CD4-positive, alpha-beta T cell (primary cell): ENCODE measurements at regions not wholly inside any gene's neighbourhood (a gene's known extent, or its start where the extent isn't known, plus 50 kb on each side); places are given as distances from the start of the nearest gene placed in this dataset.

Source experiments
- ATAC-seq: fragments of 200-7000 bp; cut with Tn5 transposase; one replicate; pipeline ENCODE4 v1.10.0; 2022; ENCODE audit warnings: mild to moderate bottlenecking; ENCODE audit not compliant: poor library complexity
- CTCF ChIA-PET: fragments of 350-600 bp; sonication (Branson Sonifier 250); formaldehyde crosslinking; loops from one replicate; lab custom pipeline; 2021; ENCODE audit warnings: antibody characterized with exemption, inconsistent platforms; lab: Charles Lee
- POLR2A ChIA-PET: fragments of 350-600 bp; sonication (Branson Sonifier 250); formaldehyde crosslinking; loops from one replicate; lab custom pipeline; 2021; ENCODE audit warnings: antibody characterized with exemption, inconsistent platforms; lab: Charles Lee
- DNase-seq, 14 experiments: peaks; one replicate each; pipeline ENCODE4 v3.0.0-alpha.2; 2013 to 2020; ENCODE audit warnings: mixed read lengths in 2 of 14
- H3K27ac ChIP-seq, 2 donors: one replicate each; pipeline versions ENCODE4 v1.5.1 to v1.7.0; 2013; ENCODE audit warnings: low read length in 2 of 2, low read depth in 1 of 2, mild to moderate bottlenecking in 1 of 2
- H3K27me3 ChIP-seq, 2 experiments: 1 replicate in 1 of 2; 2 replicates in 1 of 2; pipeline versions ENCODE4 v1.6.1 to v1.7.0; 2013; ENCODE audit warnings: low read length in 2 of 2, control low read depth in 1 of 2, mild to moderate bottlenecking in 1 of 2, moderate library complexity in 1 of 2; ENCODE audit not compliant: insufficient read depth in 2 of 2, control insufficient read depth in 1 of 2
- H3K36me3 ChIP-seq: one replicate; pipeline ENCODE4 v1.6.1; 2013; ENCODE audit warnings: low read length, control low read depth; ENCODE audit not compliant: insufficient read depth
- H3K4me1 ChIP-seq: one replicate; pipeline ENCODE4 v1.6.1; 2013; ENCODE audit warnings: low read length, control low read depth; ENCODE audit not compliant: insufficient read depth
- H3K4me3 ChIP-seq: one replicate; pipeline ENCODE4 v1.5.1; 2013; ENCODE audit warnings: mild to moderate bottlenecking, low read length, moderate library complexity
- H3K9me3 ChIP-seq, 2 experiments: 1 replicate in 1 of 2; 2 replicates in 1 of 2; pipeline versions ENCODE4 v1.6.1 to v1.7.0; 2013; ENCODE audit warnings: low read length in 2 of 2, mild to moderate bottlenecking in 2 of 2, control low read depth in 1 of 2, moderate library complexity in 1 of 2; ENCODE audit not compliant: control insufficient read depth in 1 of 2, insufficient read depth in 1 of 2
- H3K27ac Mint-ChIP-seq: one replicate; pipeline ENCODE4 v1.8.0; 2020; ENCODE audit warnings: mixed read lengths
- H3K27me3 Mint-ChIP-seq: one replicate; pipeline ENCODE4 v1.8.0; 2021; ENCODE audit warnings: mixed read lengths
- H3K36me3 Mint-ChIP-seq: one replicate; pipeline ENCODE4 v1.8.0; 2021; ENCODE audit warnings: low read depth, mixed read lengths
- H3K4me1 Mint-ChIP-seq: one replicate; pipeline ENCODE4 v1.8.0; 2021; ENCODE audit warnings: low read depth, mixed read lengths
- H3K4me3 Mint-ChIP-seq: one replicate; pipeline ENCODE4 v1.8.0; 2020; ENCODE audit warnings: mild to moderate bottlenecking, mixed read lengths
- H3K9me3 Mint-ChIP-seq: one replicate; pipeline ENCODE4 v1.8.0; 2020; ENCODE audit warnings: mixed read lengths
- CTCF ChIP-seq: fragments of 200-600 bp; IDR thresholded peaks from one replicate; pipeline ENCODE4 v1.8.0; 2022; ENCODE audit warnings: antibody characterized with exemption, mild to moderate bottlenecking
- intact Hi-C, 2 experiments: fragments of 100-400 bp; cut with DNase I in 1 of 2; cut with micrococcal nuclease in 1 of 2; formaldehyde crosslinking; loops; one replicate each; pipeline versions ENCODE4 v1.15.1 to v1.9.0; 2023 to 2025; cut with DNase I, micrococcal nuclease

GRCh38 chr6:134376785-134377184, 58.9 kb upstream of the SGK1 start:
- Mint-ChIP-seq H3K36me3 (no peaks in the 10 kb centered on the region), H3K4me3 (no peak overlapping the region), H3K9me3 (no peaks in the 10 kb centered on the region), H3K4me1 (peaks cover 61% of the 10 kb centered on the region), H3K27ac (no peak overlapping the region), H3K27me3 (no peaks in the 10 kb centered on the region)
- TF ChIP-seq CTCF: no peak
- H3K27ac ChIP-seq: no peak overlapping the region
- intact Hi-C loops: no loop called here
- peaks cover 19% of the 10 kb centered on the region for H3K4me1 ChIP-seq
- DNase-seq: no peak
- no peak for ATAC-seq
- H3K36me3 ChIP-seq: no peaks in the 10 kb centered on the region
- no peak overlapping the region for H3K4me3 ChIP-seq
- ChIA-PET CTCF (no interaction called here), POLR2A (no interaction called here)
- H3K27me3 ChIP-seq: no peaks in the 10 kb centered on the region
- H3K9me3 ChIP-seq: no peaks in the 10 kb centered on the region

- POLR2A ChIA-PET: interaction anchor here (0.6 kb wide), 1 partner anchor 148 kb away, joined by 3 read pairs; no protein-coding TSS in a partner anchor
- Histone ChIP-seq H3K4me1 (peaks cover 15% of the 10 kb centered on the region), H3K27ac (no peak overlapping the region), H3K27me3 (no peaks in the 10 kb centered on the region), H3K36me3 (no peaks in the 10 kb centered on the region), H3K9me3 (no peaks in the 10 kb centered on the region), H3K4me3 (no peak overlapping the region)
- intact Hi-C loops: no loop called here
- Mint-ChIP-seq H3K36me3 (no peaks in the 10 kb centered on the region), H3K27ac (no peak overlapping the region), H3K9me3 (no peaks in the 10 kb centered on the region), H3K27me3 (no peaks in the 10 kb centered on the region), H3K4me1 (peaks cover 56% of the 10 kb centered on the region), H3K4me3 (no peak overlapping the region)
- ATAC-seq: no peak
- TF ChIP-seq CTCF: no peak
- CTCF ChIA-PET: no interaction called here
- DNase-seq: no peak
Observed at GRCh38 chr6:134375220-134375580, 57.3 kb upstream of the SGK1 start.

- ChIA-PET CTCF (no interaction called here), POLR2A (interaction anchor here (0.6 kb wide), 1 partner anchor 148 kb away, joined by 3 read pairs; no protein-coding TSS in a partner anchor)
- no peak overlapping the region for H3K27ac Mint-ChIP-seq
- H3K27me3 ChIP-seq: no peaks in the 10 kb centered on the region
- H3K36me3 Mint-ChIP-seq: no peaks in the 10 kb centered on the region
- H3K27ac ChIP-seq: no peak overlapping the region
- no peaks in the 10 kb centered on the region for H3K36me3 ChIP-seq
- peaks cover 50% of the 10 kb centered on the region for H3K4me1 Mint-ChIP-seq
- H3K9me3 Mint-ChIP-seq: no peaks in the 10 kb centered on the region
- H3K27me3 Mint-ChIP-seq: no peaks in the 10 kb centered on the region
- peaks cover 13% of the 10 kb centered on the region for H3K4me1 ChIP-seq
- no peak for TF ChIP-seq CTCF
- DNase-seq: no peak
- intact Hi-C loops: no loop called here
- H3K4me3 Mint-ChIP-seq: no peak overlapping the region
- H3K9me3 ChIP-seq: no peaks in the 10 kb centered on the region
- H3K4me3 ChIP-seq: no peak overlapping the region
- no peak for ATAC-seq
Observed at GRCh38 chr6:134374491-134375219, 56.7 kb upstream of the SGK1 start.
